ENCODE measurements at regions not wholly inside any gene's neighbourhood (a gene's known extent, or its start where the extent isn't known, plus 50 kb on each side); places are given as distances from the start of the nearest gene placed in this dataset.

GRCh38 chr20:57940868-57941522 is 231.2 kb upstream of the PMEPA1 start:
- H4K91ac ChIP-seq (ENCODE audit: insufficient read length, low read depth, low read length) = no peak overlapping the region
- H4K20me1 ChIP-seq (ENCODE audit: control insufficient read depth, insufficient read depth, insufficient read length) = no peaks in the 10 kb centered on the region
- no peaks in the 10 kb centered on the region for H3K79me1 ChIP-seq (ENCODE audit: insufficient read depth, low read depth, low read length, poor library complexity, severe bottlenecking)
- no peak overlapping the region for H4K5ac ChIP-seq (ENCODE audit: insufficient read length, low read depth, low read length)
- no peak overlapping the region for H3K4me2 ChIP-seq (ENCODE audit: insufficient read depth, insufficient read length, low read length)
- H2BK20ac ChIP-seq (ENCODE audit: low read depth, low read length, poor library complexity, severe bottlenecking) = no peak overlapping the region
- no peaks in the 10 kb centered on the region for H3K27me3 ChIP-seq (ENCODE audit: insufficient read depth, low read length)
- H2BK5ac ChIP-seq (ENCODE audit: insufficient read length, low read length) = no peak overlapping the region
- Mint-ChIP-seq H3K4me1 (peaks cover 32 to 37% of the 10 kb centered on the region in 2 experiments), H3K4me3 (no peak overlapping the region), H3K27me3 (ENCODE audit: low read depth) (peaks cover 4% of the 10 kb centered on the region), H3K36me3 (ENCODE audit: insufficient read depth in 1 of 3, low read depth in 3 of 3) (peaks cover 0 to 10% (median 0%) of the 10 kb centered on the region in 3 experiments; a peak in 1 of 7 replicates), H3K9me3 (peaks cover 0 to 7% of the 10 kb centered on the region in 2 experiments; a peak in 1 of 5 replicates), H3K27ac (no peak overlapping the region)
- H4K8ac ChIP-seq (replicated peaks; ENCODE audit: insufficient read length, low read depth, low read length) = no peak overlapping the region
- H2BK120ac ChIP-seq (ENCODE audit: low read depth, low read length, poor library complexity, severe bottlenecking) = no peak overlapping the region
- H3K4me1 ChIP-seq (ENCODE audit: insufficient read depth, low read length) = no peaks in the 10 kb centered on the region; the same call in 1 of the 2 replicates
- H2AFZ ChIP-seq (ENCODE audit: low read length) = no peak overlapping the region
- no peaks in the 10 kb centered on the region for H3K9me3 ChIP-seq (ENCODE audit: control insufficient read depth, low read depth, low read length)
- no peaks in the 10 kb centered on the region for H3K79me2 ChIP-seq (ENCODE audit: insufficient read depth, low read length)
- no peak overlapping the region for H2BK12ac ChIP-seq (ENCODE audit: insufficient read length, low read depth, low read length)
- no peak overlapping the region for H3K23ac ChIP-seq (ENCODE audit: insufficient read length, low read depth, low read length)
- H2AK5ac ChIP-seq (ENCODE audit: insufficient read length, low read length) = no peak overlapping the region
- no peaks in the 10 kb centered on the region for H3K23me2 ChIP-seq (ENCODE audit: insufficient read length, low read depth, low read length, poor library complexity, severe bottlenecking)
- H3K27ac ChIP-seq (ENCODE audit: insufficient read length, low read depth, low read length) = no peak overlapping the region
- no CpG with 5 or more reads among the region's 14 CpGs for WGBS (ENCODE audit: extremely low coverage, insufficient read length, low lambda C conversion rate)
- TF ChIP-seq, protein P1, sequence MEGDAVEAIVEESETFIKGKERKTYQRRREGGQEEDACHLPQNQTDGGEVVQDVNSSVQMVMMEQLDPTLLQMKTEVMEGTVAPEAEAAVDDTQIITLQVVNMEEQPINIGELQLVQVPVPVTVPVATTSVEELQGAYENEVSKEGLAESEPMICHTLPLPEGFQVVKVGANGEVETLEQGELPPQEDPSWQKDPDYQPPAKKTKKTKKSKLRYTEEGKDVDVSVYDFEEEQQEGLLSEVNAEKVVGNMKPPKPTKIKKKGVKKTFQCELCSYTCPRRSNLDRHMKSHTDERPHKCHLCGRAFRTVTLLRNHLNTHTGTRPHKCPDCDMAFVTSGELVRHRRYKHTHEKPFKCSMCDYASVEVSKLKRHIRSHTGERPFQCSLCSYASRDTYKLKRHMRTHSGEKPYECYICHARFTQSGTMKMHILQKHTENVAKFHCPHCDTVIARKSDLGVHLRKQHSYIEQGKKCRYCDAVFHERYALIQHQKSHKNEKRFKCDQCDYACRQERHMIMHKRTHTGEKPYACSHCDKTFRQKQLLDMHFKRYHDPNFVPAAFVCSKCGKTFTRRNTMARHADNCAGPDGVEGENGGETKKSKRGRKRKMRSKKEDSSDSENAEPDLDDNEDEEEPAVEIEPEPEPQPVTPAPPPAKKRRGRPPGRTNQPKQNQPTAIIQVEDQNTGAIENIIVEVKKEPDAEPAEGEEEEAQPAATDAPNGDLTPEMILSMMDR (conservative IDR thresholded peaks at IDR 0.05) = no peak
- no peak overlapping the region for H3K18ac ChIP-seq (ENCODE audit: insufficient read length, low read depth, low read length)
- no peak overlapping the region for H2BK15ac ChIP-seq (ENCODE audit: low read depth, low read length)
- no peak overlapping the region for H3K56ac ChIP-seq (ENCODE audit: insufficient read length, low read depth, low read length)
- no peak overlapping the region for H3K9ac ChIP-seq (ENCODE audit: extremely low read depth, insufficient read length, low read length)
- no peak for DNase-seq
- H3T11ph ChIP-seq (ENCODE audit: low read length) = no peak overlapping the region
- no peak overlapping the region for H3K14ac ChIP-seq (ENCODE audit: insufficient read depth, low read length)
- no peak overlapping the region for H3K4ac ChIP-seq (ENCODE audit: low read depth, low read length)
